Calu3 (cell line): ENCODE measurements at regions not wholly inside any gene's neighbourhood (a gene's known extent, or its start where the extent isn't known, plus 50 kb on each side); places are given as distances from the start of the nearest gene placed in this dataset.

Source experiments
- BruUV-seq: library from RNA; stranded (reverse); fragments of 400-500 nt; replicated peaks from 2 replicates; lab custom pipeline; 2021; lab: Mats Ljungman, UMichigan
- CTCF ChIA-PET: fragments of 300-600 bp; sonication (Branson Sonifier 250); formaldehyde crosslinking; loops from one replicate; lab custom pipeline; 2022; ENCODE audit warnings: antibody characterized with exemption; lab: Charles Lee
- DNase-seq: peaks from one replicate; pipeline ENCODE4 v3.0.0; 2022
- H3K27ac Mint-ChIP-seq: one replicate; pipeline ENCODE4 v1.8.0; 2022; ENCODE audit warnings: mixed read lengths; ENCODE audit not compliant: unreplicated experiment
- H3K27me3 Mint-ChIP-seq: one replicate; pipeline ENCODE4 v1.8.0; 2022; ENCODE audit warnings: mixed read lengths; ENCODE audit not compliant: unreplicated experiment
- H3K36me3 Mint-ChIP-seq: one replicate; pipeline ENCODE4 v1.8.0; 2022; ENCODE audit warnings: mild to moderate bottlenecking, moderate library complexity, mixed read lengths; ENCODE audit not compliant: insufficient read depth, unreplicated experiment
- H3K4me1 Mint-ChIP-seq: one replicate; pipeline ENCODE4 v1.8.0; 2022; ENCODE audit warnings: mild to moderate bottlenecking, low read depth, mixed read lengths; ENCODE audit not compliant: unreplicated experiment
- H3K4me3 Mint-ChIP-seq: one replicate; pipeline ENCODE4 v1.8.0; 2022; ENCODE audit warnings: mild to moderate bottlenecking, low read depth, moderate library complexity, mixed read lengths; ENCODE audit not compliant: unreplicated experiment
- H3K9me3 Mint-ChIP-seq: one replicate; pipeline ENCODE4 v1.8.0; 2022; ENCODE audit warnings: low read depth, mixed read lengths; ENCODE audit not compliant: unreplicated experiment
- intact Hi-C: fragments of 100-400 bp; cut with micrococcal nuclease; formaldehyde crosslinking; loops from one replicate; pipeline ENCODE4 v1.10.0; 2022; ENCODE audit not compliant: unreplicated experiment
- TF ChIP-seq, protein P1 (sequence below): fragments of 200-600 bp; IDR thresholded peaks from one replicate; pipeline ENCODE4 v1.8.0; 2022; ENCODE audit warnings: antibody characterized with exemption; ENCODE audit not compliant: unreplicated experiment

DNA sequence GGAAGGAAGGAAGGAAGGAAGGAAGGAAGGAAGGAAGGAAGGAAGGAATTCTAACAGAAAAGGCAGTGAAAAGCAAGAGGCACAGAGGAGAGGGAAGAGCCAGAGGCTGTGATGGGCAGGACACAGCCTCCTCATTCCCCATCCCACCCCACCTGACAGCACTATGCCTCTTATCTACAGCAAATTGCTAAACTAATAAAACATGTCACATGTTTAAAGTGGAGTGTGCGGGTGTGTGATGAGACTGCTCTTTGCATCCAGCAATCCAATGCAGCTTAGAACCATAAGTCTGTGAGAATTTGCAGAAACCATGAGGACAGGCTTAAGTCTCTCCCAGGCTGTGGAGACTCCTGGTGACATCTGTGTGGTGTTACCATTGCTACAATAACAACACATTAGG is 108.4 kb upstream of the ALK start:
- CTCF ChIA-PET, result no interaction called here
- Mint-ChIP-seq H3K4me1 (peaks cover 16% of the 10 kb centered on the region), H3K27ac (no peak overlapping the region), H3K4me3 (no peak overlapping the region), H3K36me3 (no peaks in the 10 kb centered on the region), H3K9me3 (no peaks in the 10 kb centered on the region), H3K27me3 (peaks cover 67% of the 10 kb centered on the region)
- DNase-seq, result no peak
- BruUV-seq, result no TSS peak
- intact Hi-C loops, result loop anchor here (5.0 to 10.0 kb wide), 3 partner anchors 188 to 793 kb away; no protein-coding TSS in a partner anchor
- TF ChIP-seq, protein P1, sequence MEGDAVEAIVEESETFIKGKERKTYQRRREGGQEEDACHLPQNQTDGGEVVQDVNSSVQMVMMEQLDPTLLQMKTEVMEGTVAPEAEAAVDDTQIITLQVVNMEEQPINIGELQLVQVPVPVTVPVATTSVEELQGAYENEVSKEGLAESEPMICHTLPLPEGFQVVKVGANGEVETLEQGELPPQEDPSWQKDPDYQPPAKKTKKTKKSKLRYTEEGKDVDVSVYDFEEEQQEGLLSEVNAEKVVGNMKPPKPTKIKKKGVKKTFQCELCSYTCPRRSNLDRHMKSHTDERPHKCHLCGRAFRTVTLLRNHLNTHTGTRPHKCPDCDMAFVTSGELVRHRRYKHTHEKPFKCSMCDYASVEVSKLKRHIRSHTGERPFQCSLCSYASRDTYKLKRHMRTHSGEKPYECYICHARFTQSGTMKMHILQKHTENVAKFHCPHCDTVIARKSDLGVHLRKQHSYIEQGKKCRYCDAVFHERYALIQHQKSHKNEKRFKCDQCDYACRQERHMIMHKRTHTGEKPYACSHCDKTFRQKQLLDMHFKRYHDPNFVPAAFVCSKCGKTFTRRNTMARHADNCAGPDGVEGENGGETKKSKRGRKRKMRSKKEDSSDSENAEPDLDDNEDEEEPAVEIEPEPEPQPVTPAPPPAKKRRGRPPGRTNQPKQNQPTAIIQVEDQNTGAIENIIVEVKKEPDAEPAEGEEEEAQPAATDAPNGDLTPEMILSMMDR, result no peak

DNA sequence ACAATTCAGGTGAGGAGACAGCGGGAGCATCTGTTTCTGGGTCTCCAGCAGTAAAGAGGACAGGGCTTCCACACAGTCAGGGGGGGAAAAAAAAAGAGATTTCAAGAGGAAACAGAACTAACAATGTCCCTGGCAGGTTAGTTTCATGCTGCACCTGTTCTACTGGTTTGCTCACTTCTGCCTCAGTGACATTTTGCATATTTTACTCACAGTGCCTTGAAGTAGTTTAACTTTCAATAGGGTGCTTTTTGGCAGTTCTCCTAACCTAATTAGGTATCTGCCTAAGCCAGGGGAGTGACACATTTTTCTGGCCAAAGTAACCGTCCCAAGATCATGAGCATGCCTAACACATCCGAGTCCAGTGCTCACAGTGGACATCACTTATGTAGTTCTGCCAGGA is 109.0 kb upstream of the ALK start:
- peaks cover 16% of the 10 kb centered on the region for H3K4me1 Mint-ChIP-seq
- peaks cover 72% of the 10 kb centered on the region for H3K27me3 Mint-ChIP-seq
- TF ChIP-seq, protein P1, result no peak
- peak; percentile 28 for DNase-seq
- BruUV-seq, result no TSS peak
- H3K9me3 Mint-ChIP-seq, result no peaks in the 10 kb centered on the region
- CTCF ChIA-PET, result interaction anchor here (0.6 kb wide), 1 partner anchor 89 kb away, joined by 4 read pairs; no protein-coding TSS in a partner anchor
- H3K36me3 Mint-ChIP-seq, result no peaks in the 10 kb centered on the region
- no peak overlapping the region for H3K4me3 Mint-ChIP-seq
- intact Hi-C loops, result no loop called here
- no peak overlapping the region for H3K27ac Mint-ChIP-seq

DNA sequence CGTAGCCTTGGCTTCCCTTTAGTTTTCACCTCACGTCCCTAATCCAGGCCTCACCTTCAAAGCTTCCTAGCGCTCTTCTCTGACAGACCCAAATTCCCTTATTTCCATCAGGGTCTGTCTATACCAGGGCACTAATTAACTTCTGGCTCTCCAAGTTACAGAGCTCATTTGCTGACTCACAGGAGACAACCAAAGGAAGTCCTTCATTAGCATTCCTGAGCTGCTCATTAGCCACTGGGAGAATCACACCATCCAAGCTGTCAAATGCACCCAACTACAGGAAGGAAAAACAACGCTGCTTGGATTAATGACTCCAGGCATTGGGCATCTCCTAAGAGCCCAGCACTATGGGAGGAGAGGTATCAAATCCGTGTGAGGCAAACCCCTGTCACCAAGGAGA is 109.8 kb upstream of the ALK start:
- H3K9me3 Mint-ChIP-seq, result no peaks in the 10 kb centered on the region
- H3K4me3 Mint-ChIP-seq, result no peak overlapping the region
- H3K4me1 Mint-ChIP-seq, result peaks cover 16% of the 10 kb centered on the region
- TF ChIP-seq, protein P1, result no peak
- CTCF ChIA-PET, result interaction anchor here (0.6 kb wide), 2 partner anchors 10 to 90 kb away, joined by 3 to 4 read pairs; no protein-coding TSS in a partner anchor
- H3K36me3 Mint-ChIP-seq, result no peaks in the 10 kb centered on the region
- BruUV-seq, result no TSS peak
- no peak overlapping the region for H3K27ac Mint-ChIP-seq
- DNase-seq, result no peak
- intact Hi-C loops, result no loop called here
- peaks cover 77% of the 10 kb centered on the region for H3K27me3 Mint-ChIP-seq

DNA sequence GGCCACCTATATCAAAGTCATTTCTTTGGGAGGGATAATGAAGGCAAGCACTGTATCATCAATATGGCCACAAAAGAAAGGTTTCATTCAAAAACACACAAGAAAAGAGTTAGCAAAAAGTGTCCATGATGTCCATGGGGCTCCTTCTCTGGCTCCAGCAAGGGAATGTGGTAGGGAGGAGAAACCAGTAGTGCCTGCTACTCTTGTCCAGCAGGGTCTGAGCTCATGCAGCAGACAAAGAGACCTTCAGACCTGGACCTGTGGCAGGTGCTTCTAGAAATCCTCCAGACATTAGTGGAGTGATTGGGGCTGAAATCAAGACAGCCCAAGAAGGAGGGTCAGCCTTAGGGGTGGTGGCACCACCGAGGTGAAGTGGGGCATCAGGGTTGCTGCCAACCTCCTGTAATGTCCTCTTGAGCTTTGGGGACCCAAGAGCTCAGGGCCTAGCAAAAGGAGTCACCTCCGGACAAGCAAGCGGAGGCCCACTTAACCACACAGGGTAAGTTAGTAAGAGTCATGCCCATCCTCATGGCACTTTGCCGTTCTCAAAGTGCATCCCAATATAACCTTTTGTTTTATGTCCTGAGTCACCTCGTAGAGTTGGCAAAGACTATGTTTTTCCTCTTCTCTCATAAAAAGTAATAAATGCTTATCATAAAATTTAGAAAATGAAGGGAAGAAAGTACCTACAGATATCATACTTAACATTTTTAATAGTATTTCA is 112.6 kb upstream of the YPEL5 start:
- TF ChIP-seq, protein P1, result no peak
- no peak overlapping the region for H3K27ac Mint-ChIP-seq

More for the DNA sequence above, 112.6 kb upstream of the YPEL5 start:
- CTCF ChIA-PET, result no interaction called here
- Mint-ChIP-seq H3K4me1 (peaks cover 16% of the 10 kb centered on the region), H3K27me3 (peaks cover 78% of the 10 kb centered on the region), H3K9me3 (no peaks in the 10 kb centered on the region), H3K4me3 (no peak overlapping the region), H3K36me3 (no peaks in the 10 kb centered on the region)
- no TSS peak for BruUV-seq
- intact Hi-C loops, result no loop called here
- DNase-seq, result no peak
